HCT116 (cell line): ENCODE measurements at regions not wholly inside any gene's neighbourhood (a gene's known extent, or its start where the extent isn't known, plus 50 kb on each side); places are given as distances from the start of the nearest gene placed in this dataset.

Experiments
- ATAC-seq: fragments of 200-7000 bp; cut with Tn5 transposase; 2 replicates; pipeline ENCODE4 v1.9.1; 2020; ENCODE audit warnings: mild to moderate bottlenecking, moderate library complexity
- BruUV-seq: library from RNA; stranded (reverse); fragments of 400-500 nt; replicated peaks from 2 replicates; lab custom pipeline; 2021; lab: Mats Ljungman, UMichigan
- CTCF ChIA-PET: fragments of 300-600 bp; sonication (Branson Sonifier 250); formaldehyde crosslinking; loops from one replicate; lab custom pipeline; 2021; ENCODE audit warnings: antibody characterized with exemption; lab: Charles Lee
- POLR2A ChIA-PET: fragments of 300-600, 350-600 bp; sonication (Branson Sonifier 250); formaldehyde crosslinking; loops from one replicate; lab custom pipeline; 2021; ENCODE audit warnings: antibody characterized with exemption; lab: Charles Lee
- RAD21 ChIA-PET, 2 experiments: fragments of 300-600 bp; sonication (Branson Sonifier 250); formaldehyde crosslinking; loops; one replicate each; lab custom pipeline; 2023; ENCODE audit warnings: low total read pairs in 2 of 2; ENCODE audit not compliant: uncharacterized antibody in 2 of 2, unreplicated experiment in 2 of 2, low non-redundant PET in 1 of 2; lab: Charles Lee
- DNase-seq: peaks from one replicate; pipeline ENCODE4 v3.0.0-alpha.2; 2010; ENCODE audit warnings: low read depth, low spot score
- H2AFZ ChIP-seq: fragments of 200-600 bp; shearing (Covaris generic), sonication (generic); 2 replicates; pipeline ENCODE4 v1.6.1; 2017; ENCODE audit warnings: low read depth, mixed run types, mixed read lengths, antibody characterized with exemption, low read length; ENCODE audit not compliant: poor library complexity, severe bottlenecking
- H3K27ac ChIP-seq: 2 replicates; pipeline ENCODE4 v1.5.1; 2012; ENCODE audit warnings: low read depth, low read length
- H3K27me3 ChIP-seq: fragments of 200-600 bp; sonication (generic); 2 replicates; pipeline ENCODE4 v1.6.1; 2016; ENCODE audit warnings: mixed run types, low read length, mixed read lengths; ENCODE audit not compliant: insufficient read depth
- H3K36me3 ChIP-seq, 2 experiments: fragments of 200-500 bp in 1 of 2; fragments of 200-600 bp in 1 of 2; sonication (Bioruptor generic) in 1 of 2; sonication (generic) in 1 of 2; 2 replicates each; pipeline versions ENCODE4 v1.5.1 to v1.6.1; 2014 to 2016; ENCODE audit warnings: low read length in 2 of 2, inconsistent platforms in 1 of 2, mixed read lengths in 1 of 2, mixed run types in 1 of 2; ENCODE audit not compliant: insufficient read depth in 2 of 2, control insufficient read depth in 1 of 2
- H3K4me1 ChIP-seq, 2 experiments: fragments of 200-600 bp in 1 of 2; sonication (generic) in 1 of 2; 2 replicates each; pipeline versions ENCODE4 v1.5.1 to v1.6.1; 2012 to 2017; ENCODE audit warnings: low read length in 2 of 2, inconsistent platforms in 1 of 2, mild to moderate bottlenecking in 1 of 2, mixed read lengths in 1 of 2, mixed run types in 1 of 2, moderate library complexity in 1 of 2; ENCODE audit not compliant: insufficient read depth in 2 of 2, control insufficient read depth in 1 of 2
- H3K4me2 ChIP-seq: fragments of 200-600 bp; sonication (generic); 2 replicates; pipeline ENCODE4 v1.6.1; 2017; ENCODE audit warnings: mixed run types, low read length, mixed read lengths
- H3K4me3 ChIP-seq, 2 experiments: fragments of 200-600 bp in 1 of 2; sonication (generic) in 1 of 2; replicated peaks in 1 of 2; 2 replicates each; pipeline ENCODE4 v1.5.1; 2011 to 2016; ENCODE audit warnings: low read length in 2 of 2, control low read depth in 1 of 2, low read depth in 1 of 2, mild to moderate bottlenecking in 1 of 2, mixed read lengths in 1 of 2, mixed run types in 1 of 2
- H3K79me2 ChIP-seq: fragments of 200-600 bp; sonication (generic); 2 replicates; pipeline ENCODE4 v1.6.1; 2017; ENCODE audit warnings: mild to moderate bottlenecking, mixed run types, low read length, moderate library complexity, mixed read lengths; ENCODE audit not compliant: insufficient read depth
- H3K9ac ChIP-seq: fragments of 200-600 bp; sonication (generic); 2 replicates; pipeline ENCODE4 v1.6.1; 2016; ENCODE audit warnings: low read length, mixed read lengths
- H3K9me2 ChIP-seq: fragments of 200-600 bp; sonication (generic), shearing (Covaris generic); 2 replicates; pipeline ENCODE4 v1.6.1; 2017; ENCODE audit warnings: mixed run types, mild to moderate bottlenecking, moderate library complexity; ENCODE audit not compliant: insufficient read depth
- H3K9me3 ChIP-seq, 2 experiments: fragments of 200-500 bp in 1 of 2; fragments of 200-600 bp in 1 of 2; sonication (Bioruptor generic) in 1 of 2; sonication (generic) in 1 of 2; 2 replicates each; pipeline ENCODE4 v1.6.1; 2014 to 2017; ENCODE audit warnings: low read length in 2 of 2, mixed read lengths in 2 of 2, inconsistent platforms in 1 of 2, low read depth in 1 of 2, mild to moderate bottlenecking in 1 of 2, mixed run types in 1 of 2, moderate library complexity in 1 of 2; ENCODE audit not compliant: control insufficient read depth in 1 of 2, insufficient read depth in 1 of 2
- H4K20me1 ChIP-seq: fragments of 200-600 bp; sonication (generic), shearing (Covaris generic); 2 replicates; pipeline ENCODE4 v1.6.1; 2017; ENCODE audit warnings: mixed run types, mild to moderate bottlenecking, moderate library complexity; ENCODE audit not compliant: insufficient read depth
- ATF3 ChIP-seq: IDR thresholded peaks from 2 replicates; pipeline ENCODE4 v1.6.1; 2012
- CBX3 ChIP-seq: IDR thresholded peaks from 2 replicates; pipeline ENCODE4 v1.6.1; 2012; ENCODE audit warnings: low read depth
- ELF1 ChIP-seq: IDR thresholded peaks from 2 replicates; pipeline ENCODE4 v1.6.1; 2012; ENCODE audit warnings: low read depth, borderline replicate concordance
- EZH2phosphoT487 ChIP-seq: fragments of 200-600 bp; IDR thresholded peaks from 2 replicates; pipeline ENCODE4 v1.6.1; 2018; ENCODE audit warnings: antibody characterized with exemption, borderline replicate concordance
- FOSL1 ChIP-seq: IDR thresholded peaks from 2 replicates; pipeline ENCODE4 v1.6.1; 2012; ENCODE audit warnings: low read depth
- MAX ChIP-seq: IDR thresholded peaks from 2 replicates; pipeline ENCODE4 v1.6.1; 2012
- RAD21 ChIP-seq: IDR thresholded peaks from 2 replicates; pipeline ENCODE4 v1.6.1; 2012; ENCODE audit warnings: low read depth, mild to moderate bottlenecking
- SIN3A ChIP-seq: IDR thresholded peaks from 2 replicates; pipeline ENCODE4 v1.6.1; 2012; ENCODE audit warnings: low read depth
- SRF ChIP-seq: IDR thresholded peaks from 2 replicates; pipeline ENCODE4 v1.6.1; 2012; ENCODE audit warnings: low read depth
- TCF7L2 ChIP-seq: IDR thresholded peaks from 2 replicates; pipeline ENCODE4 v1.7.0; 2011; ENCODE audit warnings: borderline replicate concordance, inconsistent platforms; ENCODE audit not compliant: insufficient read depth, insufficient read length; ENCODE audit errors: extremely low read depth
- intact Hi-C: fragments of 100-400 bp; cut with micrococcal nuclease; formaldehyde crosslinking; loops from 2 replicates; pipeline ENCODE4 v1.10.0; 2022

- intact Hi-C loops = no loop called here
- Histone ChIP-seq H3K9me3 (no peaks in the 10 kb centered on the region), H2AFZ (no peak overlapping the region), H3K4me1 (no peaks in the 10 kb centered on the region), H4K20me1 (no peaks in the 10 kb centered on the region), H3K79me2 (no peaks in the 10 kb centered on the region), H3K36me3 (no peaks in the 10 kb centered on the region), H3K27ac (no peak overlapping the region), H3K4me2 (no peak overlapping the region), H3K4me3 (no peak overlapping the region), H3K27me3 (peaks cover 35% of the 10 kb centered on the region), H3K9me2 (no peaks in the 10 kb centered on the region), H3K9ac (no peak overlapping the region)
- ChIA-PET POLR2A (no interaction called here), CTCF (no interaction called here), RAD21 (no interaction called here)
- no peak for DNase-seq
- TF ChIP-seq CBX3 (no peak), TCF7L2 (no peak), FOSL1 (no peak), SRF (no peak), EZH2phosphoT487 (no peak), MAX (no peak)
- no peak for ATAC-seq
- BruUV-seq = no TSS peak
These were observed 202.1 kb upstream of the IRX3 start for GRCh38 chr16:54488729-54489128.

- H3K27me3 ChIP-seq = peaks cover 42% of the 10 kb centered on the region
- H3K9ac ChIP-seq = no peak overlapping the region
- H3K36me3 ChIP-seq = no peaks in the 10 kb centered on the region
- TF ChIP-seq SIN3A = no peak
- no peak for TF ChIP-seq CBX3
- TF ChIP-seq ELF1 = no peak
- no peak for TF ChIP-seq RAD21
- TF ChIP-seq ATF3 = no peak
- no peak for TF ChIP-seq MAX
- TF ChIP-seq, all 23 proteins: peak for 0
- Histone ChIP-seq H3K27ac (no peak overlapping the region), H3K9me2 (no peaks in the 10 kb centered on the region), H3K4me2 (no peak overlapping the region), H4K20me1 (no peaks in the 10 kb centered on the region), H2AFZ (no peak overlapping the region), H3K4me1 (no peaks in the 10 kb centered on the region), H3K79me2 (no peaks in the 10 kb centered on the region), H3K4me3 (no peak overlapping the region), H3K9me3 (no peaks in the 10 kb centered on the region)
- DNase-seq (no peak), ATAC-seq (no peak)
- POLR2A ChIA-PET = no interaction called here
- intact Hi-C loops = no loop called here
- no TSS peak for BruUV-seq
- CTCF ChIA-PET = no interaction called here
- RAD21 ChIA-PET = no interaction called here
These were observed 201.3 kb upstream of the IRX3 start for GRCh38 chr16:54487933-54488332.
